ENCODE measurements at regions not wholly inside any gene's neighbourhood (a gene's known extent, or its start where the extent isn't known, plus 50 kb on each side); places are given as distances from the start of the nearest gene placed in this dataset.

DNA sequence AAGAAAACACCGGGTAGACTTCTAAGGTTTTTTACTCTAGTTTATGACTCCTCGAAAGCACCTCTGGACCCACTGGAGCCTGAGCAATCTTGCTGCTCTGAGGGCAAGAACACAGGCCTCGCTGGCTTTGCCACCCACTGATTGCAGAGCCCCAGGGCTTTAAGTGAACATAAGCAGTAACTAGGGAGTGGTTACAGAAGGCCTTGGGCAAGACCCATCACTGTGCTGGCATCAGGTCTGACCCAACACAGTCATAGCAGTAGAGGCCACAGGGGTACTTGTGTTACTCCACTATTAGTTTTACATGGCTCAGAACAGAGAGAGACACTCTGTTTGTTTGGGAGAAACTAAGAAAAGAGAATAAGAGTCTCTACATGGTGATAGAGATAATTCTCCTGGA is 684.5 kb downstream of the FAM181B start:
- Mint-ChIP-seq H3K27me3 (no peaks in the 10 kb centered on the region), H3K9me3 (ENCODE audit: low read depth) (no peaks in the 10 kb centered on the region), H3K36me3 (ENCODE audit: insufficient read depth) (no peaks in the 10 kb centered on the region), H3K27ac (no peak overlapping the region), H3K4me3 (ENCODE audit: low read depth) (no peak overlapping the region), H3K4me1 (ENCODE audit: low read depth) (no peaks in the 10 kb centered on the region)
- no peak for DNase-seq (ENCODE audit: low spot score, unreplicated experiment)
- TF ChIP-seq, protein P1, sequence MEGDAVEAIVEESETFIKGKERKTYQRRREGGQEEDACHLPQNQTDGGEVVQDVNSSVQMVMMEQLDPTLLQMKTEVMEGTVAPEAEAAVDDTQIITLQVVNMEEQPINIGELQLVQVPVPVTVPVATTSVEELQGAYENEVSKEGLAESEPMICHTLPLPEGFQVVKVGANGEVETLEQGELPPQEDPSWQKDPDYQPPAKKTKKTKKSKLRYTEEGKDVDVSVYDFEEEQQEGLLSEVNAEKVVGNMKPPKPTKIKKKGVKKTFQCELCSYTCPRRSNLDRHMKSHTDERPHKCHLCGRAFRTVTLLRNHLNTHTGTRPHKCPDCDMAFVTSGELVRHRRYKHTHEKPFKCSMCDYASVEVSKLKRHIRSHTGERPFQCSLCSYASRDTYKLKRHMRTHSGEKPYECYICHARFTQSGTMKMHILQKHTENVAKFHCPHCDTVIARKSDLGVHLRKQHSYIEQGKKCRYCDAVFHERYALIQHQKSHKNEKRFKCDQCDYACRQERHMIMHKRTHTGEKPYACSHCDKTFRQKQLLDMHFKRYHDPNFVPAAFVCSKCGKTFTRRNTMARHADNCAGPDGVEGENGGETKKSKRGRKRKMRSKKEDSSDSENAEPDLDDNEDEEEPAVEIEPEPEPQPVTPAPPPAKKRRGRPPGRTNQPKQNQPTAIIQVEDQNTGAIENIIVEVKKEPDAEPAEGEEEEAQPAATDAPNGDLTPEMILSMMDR (IDR thresholded peaks at IDR 0.05; ENCODE audit: unreplicated experiment) = no peak

DNA sequence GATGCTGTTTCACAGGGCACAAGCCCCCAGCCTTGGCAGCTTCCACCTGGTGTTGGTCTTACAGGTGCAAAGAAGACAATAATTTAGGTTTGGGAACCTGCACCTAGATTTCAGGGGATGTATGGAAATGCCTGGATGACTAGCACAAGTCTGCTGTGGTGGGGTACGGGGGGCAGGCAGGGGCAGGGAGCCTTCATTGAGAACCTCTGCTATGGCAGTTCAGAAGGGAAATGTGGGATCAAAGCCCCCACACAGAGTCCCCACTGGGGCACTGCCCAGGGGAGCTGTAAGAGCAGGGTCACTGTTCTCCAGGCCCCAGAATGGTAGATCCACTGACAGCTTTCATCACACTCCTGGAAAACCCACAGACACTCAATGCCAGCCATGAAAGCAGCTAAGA is 686.5 kb downstream of the FAM181B start:
- Mint-ChIP-seq H3K4me3 (ENCODE audit: low read depth) (no peak overlapping the region), H3K9me3 (ENCODE audit: low read depth) (no peaks in the 10 kb centered on the region), H3K27me3 (no peaks in the 10 kb centered on the region), H3K36me3 (ENCODE audit: insufficient read depth) (no peaks in the 10 kb centered on the region), H3K4me1 (ENCODE audit: low read depth) (no peaks in the 10 kb centered on the region), H3K27ac (no peak overlapping the region)
- TF ChIP-seq, protein P1 (IDR thresholded peaks at IDR 0.05; ENCODE audit: unreplicated experiment) = no peak
- DNase-seq (ENCODE audit: low spot score, unreplicated experiment) = no peak

DNA sequence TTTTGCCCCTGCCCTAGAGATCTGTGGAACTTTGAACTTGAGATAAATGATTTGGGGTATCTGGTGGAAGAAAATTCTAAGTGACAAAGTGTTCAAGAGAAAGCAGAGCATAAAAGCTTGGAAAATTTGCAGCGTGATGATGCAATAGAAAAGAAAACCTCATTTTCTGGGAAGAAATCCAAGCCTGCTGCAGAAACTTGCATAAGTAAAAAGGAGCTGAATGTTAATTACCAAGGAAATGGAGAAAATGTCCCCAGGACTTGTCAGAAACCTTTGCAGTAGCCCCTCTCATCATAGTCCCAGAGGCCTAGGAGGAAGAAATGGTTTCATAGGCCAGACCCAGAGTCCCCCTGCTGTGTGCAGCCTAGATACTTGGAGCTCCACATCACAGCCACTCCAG is 686.9 kb downstream of the FAM181B start:
- no peak for DNase-seq (ENCODE audit: low spot score, unreplicated experiment)

DNA sequence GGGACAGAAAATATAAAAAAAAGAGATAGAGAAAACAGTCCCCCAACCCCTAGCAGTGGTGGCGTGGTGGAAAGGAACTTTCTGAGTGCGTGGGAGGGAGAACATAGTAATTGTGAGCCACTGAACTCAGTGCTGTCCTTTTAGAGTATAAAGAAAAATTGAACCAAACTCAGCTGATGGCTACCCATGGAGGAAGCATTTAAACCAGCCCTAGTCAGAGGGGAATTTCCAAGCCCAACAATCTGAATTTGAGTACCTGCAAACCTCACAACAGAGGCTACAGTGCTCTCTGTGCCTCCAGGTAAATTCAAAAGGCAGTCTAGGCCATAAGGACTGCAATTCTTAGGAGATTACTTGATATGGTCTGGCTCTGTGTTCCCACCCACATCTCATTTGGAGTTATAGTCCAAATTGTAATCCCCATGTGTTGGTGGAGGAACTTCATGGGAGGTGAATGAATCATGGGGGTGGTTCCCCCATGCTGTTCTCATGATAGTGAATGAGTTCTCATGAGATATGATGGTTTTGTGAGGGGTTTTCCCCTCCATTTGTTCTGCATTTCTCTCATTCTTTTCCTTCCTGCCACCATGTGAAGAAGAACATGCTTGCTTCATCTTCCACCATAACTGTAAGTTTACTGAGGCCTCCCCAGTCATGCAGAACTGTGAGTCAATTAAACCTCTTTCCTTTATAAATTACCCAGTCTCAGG is 687.8 kb downstream of the FAM181B start:
- no peak for DNase-seq (ENCODE audit: low spot score, unreplicated experiment)
- Mint-ChIP-seq H3K27ac (no peak overlapping the region), H3K9me3 (ENCODE audit: low read depth) (no peaks in the 10 kb centered on the region), H3K4me1 (ENCODE audit: low read depth) (no peaks in the 10 kb centered on the region), H3K27me3 (no peaks in the 10 kb centered on the region), H3K4me3 (ENCODE audit: low read depth) (no peak overlapping the region), H3K36me3 (ENCODE audit: insufficient read depth) (no peaks in the 10 kb centered on the region)
- TF ChIP-seq, protein P1 (IDR thresholded peaks at IDR 0.05; ENCODE audit: unreplicated experiment) = no peak

More for the DNA sequence above, 686.9 kb downstream of the FAM181B start:
- H3K27ac Mint-ChIP-seq = no peak overlapping the region
- TF ChIP-seq, protein P1 (IDR thresholded peaks at IDR 0.05; ENCODE audit: unreplicated experiment) = no peak
- H3K36me3 Mint-ChIP-seq (ENCODE audit: insufficient read depth) = no peaks in the 10 kb centered on the region
- no peak overlapping the region for H3K4me3 Mint-ChIP-seq (ENCODE audit: low read depth)
- no peaks in the 10 kb centered on the region for H3K4me1 Mint-ChIP-seq (ENCODE audit: low read depth)
- no peaks in the 10 kb centered on the region for H3K27me3 Mint-ChIP-seq
- no peaks in the 10 kb centered on the region for H3K9me3 Mint-ChIP-seq (ENCODE audit: low read depth)

DNA sequence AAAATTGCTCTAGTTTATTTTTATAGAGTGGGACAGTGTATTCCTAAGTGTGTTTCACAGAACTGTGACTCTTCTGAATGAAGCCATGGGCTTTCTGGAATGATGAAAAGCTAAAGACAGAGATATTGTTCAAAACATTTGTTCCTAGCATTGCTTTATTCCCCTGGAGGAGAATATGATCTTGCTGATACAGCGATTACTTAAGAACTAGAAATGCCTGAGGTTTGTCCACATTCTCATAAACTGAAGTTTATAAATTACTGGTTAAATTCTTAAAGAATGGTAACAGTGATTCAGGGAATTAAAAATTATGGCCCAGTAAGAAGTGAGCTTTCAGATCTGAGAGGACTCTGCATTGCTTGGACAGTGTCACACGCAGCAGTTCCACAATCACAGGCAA is 690.3 kb downstream of the FAM181B start:
- H3K27ac Mint-ChIP-seq = no peak overlapping the region
- no peaks in the 10 kb centered on the region for H3K36me3 Mint-ChIP-seq (ENCODE audit: insufficient read depth)
- no peaks in the 10 kb centered on the region for H3K27me3 Mint-ChIP-seq
- H3K4me3 Mint-ChIP-seq (ENCODE audit: low read depth) = no peak overlapping the region
- no peaks in the 10 kb centered on the region for H3K4me1 Mint-ChIP-seq (ENCODE audit: low read depth)
- H3K9me3 Mint-ChIP-seq (ENCODE audit: low read depth) = no peaks in the 10 kb centered on the region
- TF ChIP-seq, protein P1 (IDR thresholded peaks at IDR 0.05; ENCODE audit: unreplicated experiment) = no peak
- no peak for DNase-seq (ENCODE audit: low spot score, unreplicated experiment)

Measured in progenitor cell of endocrine pancreas (in vitro differentiated cells).